Stimulated activated CD4-positive, alpha-beta T cell treated with anti-CD3 and anti-CD28 coated beads, TNF-alpha, amount 100 ng/mL, for 48 hours (primary cell): ENCODE measurements at regions not wholly inside any gene's neighbourhood (a gene's known extent, or its start where the extent isn't known, plus 50 kb on each side); places are given as distances from the start of the nearest gene placed in this dataset.

Source experiments
- DNase-seq, 3 donors: peaks; one replicate each; pipeline ENCODE4 v3.0.0-alpha.2; 2020; ENCODE audit warnings: low read depth in 3 of 3

GRCh38 chr5:57335092-57335660, 147.4 kb downstream of the ACTBL2 start:
- DNase-seq, result no peak

GRCh38 chr5:57334475-57334874, 148.1 kb downstream of the ACTBL2 start:
- no peak for DNase-seq

DNA sequence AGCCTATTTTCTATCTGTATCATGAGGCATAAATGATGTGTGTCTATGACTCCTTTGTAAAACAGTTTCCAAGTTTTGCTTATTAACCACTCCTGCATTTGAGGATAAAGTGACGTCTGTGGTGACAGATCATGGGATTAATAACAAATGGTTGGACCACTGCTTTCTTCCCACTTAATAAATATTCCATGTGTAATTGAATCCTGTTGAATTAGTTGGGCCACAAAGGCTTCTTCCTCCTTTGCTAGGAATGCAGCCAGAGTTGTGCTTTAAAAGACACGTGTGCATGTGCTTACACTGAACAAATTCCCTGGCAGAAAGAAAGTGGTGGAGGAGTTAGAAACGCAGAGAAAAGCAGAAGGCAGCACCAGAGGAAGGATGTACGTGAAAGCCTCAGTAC, 150.2 kb downstream of the ACTBL2 start:
- no peak for DNase-seq

DNA sequence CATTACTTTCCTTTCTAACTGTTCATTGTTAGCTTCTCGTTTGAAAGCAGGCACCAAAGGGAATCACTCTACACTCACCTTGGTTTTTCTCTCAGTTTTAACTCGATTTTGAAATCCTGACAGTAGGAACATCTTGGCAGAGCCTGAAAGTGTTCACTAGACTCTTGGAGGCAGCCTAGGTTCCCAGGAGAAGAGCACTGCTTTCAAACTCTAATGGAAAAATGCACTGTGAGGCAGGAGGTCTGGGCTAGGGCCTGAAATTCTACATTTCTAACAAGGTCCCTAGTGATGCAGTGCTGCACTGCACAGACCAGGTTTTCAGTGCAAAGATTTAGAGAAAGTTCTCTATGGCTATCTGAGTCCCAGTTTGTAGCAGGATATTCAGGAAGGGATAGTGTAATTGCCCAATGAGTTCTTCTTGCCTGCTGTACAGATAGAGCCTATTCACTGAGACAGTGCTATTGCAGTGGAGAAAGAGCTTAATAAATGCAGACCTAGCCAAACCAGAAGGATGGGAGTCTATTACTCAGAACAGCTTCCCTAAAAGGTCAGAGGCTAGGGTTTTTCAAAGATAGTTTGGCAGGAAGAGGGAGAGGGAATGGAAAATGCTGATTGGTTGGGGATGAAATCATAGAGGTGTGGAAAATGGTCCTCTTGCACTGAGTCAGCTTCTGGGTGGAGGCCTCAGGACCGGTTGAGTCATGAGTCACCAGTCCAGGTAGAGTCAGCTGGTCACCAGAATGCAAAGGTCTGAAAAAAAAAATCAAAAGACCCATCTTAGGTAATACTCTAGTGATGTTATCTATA, 153.9 kb downstream of the GPBP1 start:
- no peak for DNase-seq

- no peak for DNase-seq
These were observed 152.0 kb downstream of the GPBP1 start for GRCh38 chr5:57325678-57326397.

GRCh38 chr5:57324861-57325260, 151.0 kb downstream of the GPBP1 start:
- DNase-seq, result no peak

DNA sequence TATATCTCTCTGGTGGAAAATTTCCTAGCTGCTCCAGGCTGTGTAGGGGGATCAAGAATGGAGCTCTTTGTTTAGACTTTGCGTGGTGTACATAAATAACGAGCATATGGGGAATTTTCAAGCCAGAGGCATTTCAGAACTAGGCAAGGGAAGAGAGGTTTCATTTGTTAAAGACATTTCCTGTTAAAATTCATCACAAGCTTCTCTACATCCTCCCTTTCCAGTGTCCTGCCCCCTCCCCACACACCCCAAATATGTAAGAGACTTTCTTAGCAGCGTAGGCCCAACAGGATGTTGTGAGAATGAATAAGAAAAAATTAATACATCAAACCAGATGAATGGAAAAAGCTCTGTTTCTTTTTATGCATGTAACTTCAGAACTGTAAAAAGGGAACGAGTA, 150.3 kb downstream of the GPBP1 start:
- DNase-seq, result no peak

- DNase-seq, result no peak
These were observed 146.7 kb downstream of the GPBP1 start for GRCh38 chr5:57320582-57320981.

DNA sequence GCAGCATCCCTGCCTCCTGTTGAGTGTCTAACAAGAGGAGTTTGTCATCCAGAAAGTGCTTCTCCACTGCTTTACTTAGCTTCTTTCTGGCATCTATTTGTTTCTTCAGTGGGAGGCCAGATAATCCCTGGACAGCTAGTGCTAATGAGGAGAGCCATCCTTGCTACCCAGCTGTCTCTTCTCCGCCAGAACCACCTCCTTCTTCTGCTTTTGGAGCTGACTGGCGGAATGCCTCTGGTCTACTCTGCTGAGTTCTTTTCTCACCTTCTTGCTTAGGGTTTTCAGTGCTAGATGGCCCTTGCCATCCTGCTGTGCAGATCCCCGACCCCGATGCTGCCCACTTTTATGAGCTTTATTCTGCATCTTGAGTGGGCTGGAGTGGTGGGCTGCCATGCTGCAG, 145.8 kb downstream of the GPBP1 start:
- DNase-seq, result no peak

DNA sequence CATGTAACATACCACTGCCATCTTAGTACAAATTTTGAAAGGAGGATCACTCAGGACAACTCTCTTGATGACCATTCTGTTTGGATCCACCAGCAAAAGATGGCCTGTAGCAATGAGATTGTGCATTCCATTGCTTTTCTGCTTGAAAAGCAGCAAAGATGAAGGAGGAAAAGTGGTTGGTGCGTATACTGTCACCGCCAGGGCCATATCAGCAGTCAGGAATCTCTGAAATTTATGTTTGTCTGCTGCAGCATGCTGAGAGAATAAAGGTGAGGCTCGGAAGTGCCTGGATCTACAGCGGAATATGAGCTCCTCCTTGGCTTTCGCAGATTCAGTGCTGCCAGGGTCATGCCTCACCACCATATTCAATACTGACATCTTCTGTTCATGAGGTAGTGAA, 144.4 kb downstream of the GPBP1 start:
- DNase-seq, result no peak

DNA sequence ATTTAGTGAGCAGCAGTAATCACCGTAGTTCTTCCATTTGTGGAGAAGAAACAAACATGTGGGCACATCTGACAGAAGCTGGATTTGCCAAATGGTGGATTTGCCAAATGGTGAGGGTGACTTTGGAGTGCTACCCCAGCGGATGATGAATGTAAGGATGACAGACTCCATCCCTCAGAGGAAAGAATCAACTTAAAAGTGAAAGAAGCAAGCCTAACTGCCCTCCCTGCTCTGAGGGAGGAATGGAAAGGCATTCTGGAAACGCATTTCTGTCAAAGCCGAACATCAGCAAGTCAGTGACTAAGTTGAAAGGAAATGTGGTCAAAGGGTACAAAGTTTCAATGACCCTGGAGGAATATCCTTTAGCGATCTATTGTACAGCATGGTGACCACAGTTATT, 143.5 kb downstream of the GPBP1 start:
- DNase-seq, result no peak

DNA sequence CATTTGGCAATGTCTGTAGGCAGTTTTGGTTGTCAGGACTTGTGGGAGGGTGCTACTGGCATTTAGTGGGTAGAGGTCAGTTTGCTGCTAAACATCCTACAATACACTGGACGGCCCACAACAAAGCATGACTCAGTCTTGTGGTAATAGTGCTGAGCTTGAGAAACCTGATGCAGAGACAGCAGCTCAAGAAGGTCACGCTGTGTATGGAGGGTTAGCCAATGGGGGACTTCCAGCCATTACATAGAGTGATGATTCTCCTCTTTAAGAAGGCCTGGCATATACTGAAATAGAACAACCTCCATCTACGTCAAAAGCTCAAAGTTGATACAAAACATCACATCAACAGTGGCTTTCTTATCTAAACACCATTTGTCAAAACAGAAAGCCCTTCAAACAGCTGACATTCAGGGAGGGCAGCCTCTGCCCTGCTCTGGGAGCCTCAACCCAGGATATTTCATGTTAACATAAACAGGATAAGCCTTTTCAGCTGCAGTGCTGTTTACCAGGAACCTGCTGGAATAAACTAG, 143.0 kb downstream of the GPBP1 start:
- DNase-seq, result no peak

GRCh38 chr5:57315941-57316340, 142.1 kb downstream of the GPBP1 start:
- no peak for DNase-seq
